Gastroesophageal sphincter (tissue), 3 donors: ENCODE measurements at regions not wholly inside any gene's neighbourhood (a gene's known extent, or its start where the extent isn't known, plus 50 kb on each side); places are given as distances from the start of the nearest gene placed in this dataset.

Experiments used
- POLR2AphosphoS5 ChIP-seq: sonication (generic); formaldehyde crosslinking; IDR thresholded peaks from one replicate; pipeline ENCODE4 v1.6.1; 2017; ENCODE audit warnings: antibody characterized with exemption
- TF ChIP-seq, protein P1 (sequence below), 4 experiments: fragments of 200-600 bp in 2 of 4; fragments of 450-650 bp in 2 of 4; sonication (generic) in 1 of 4; IDR thresholded peaks; one replicate each; pipeline ENCODE4 v1.5.1; 2017 to 2019; ENCODE audit warnings: antibody characterized with exemption in 4 of 4, mild to moderate bottlenecking in 2 of 4, moderate library complexity in 2 of 4

DNA sequence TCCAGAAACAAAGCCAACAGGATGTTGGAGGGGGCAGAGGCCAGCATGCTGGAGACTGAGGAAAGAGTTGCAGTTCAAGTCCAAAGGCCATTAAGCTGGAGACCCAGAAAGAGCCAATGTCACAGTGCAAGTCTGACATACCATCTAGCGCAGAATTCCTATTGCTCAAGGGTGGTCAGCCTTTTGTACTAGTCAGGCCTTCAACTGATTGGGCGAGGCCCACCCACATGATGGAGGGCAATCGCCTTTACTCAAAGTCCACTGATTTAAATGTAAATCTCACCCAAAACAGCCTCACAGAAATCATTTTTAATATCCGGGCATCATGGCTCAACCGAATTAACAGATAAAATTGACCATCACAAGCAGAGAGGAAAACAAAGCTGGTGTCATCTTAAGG lies 113.9 kb downstream of the RCN1 start:
- TF ChIP-seq, protein P1, sequence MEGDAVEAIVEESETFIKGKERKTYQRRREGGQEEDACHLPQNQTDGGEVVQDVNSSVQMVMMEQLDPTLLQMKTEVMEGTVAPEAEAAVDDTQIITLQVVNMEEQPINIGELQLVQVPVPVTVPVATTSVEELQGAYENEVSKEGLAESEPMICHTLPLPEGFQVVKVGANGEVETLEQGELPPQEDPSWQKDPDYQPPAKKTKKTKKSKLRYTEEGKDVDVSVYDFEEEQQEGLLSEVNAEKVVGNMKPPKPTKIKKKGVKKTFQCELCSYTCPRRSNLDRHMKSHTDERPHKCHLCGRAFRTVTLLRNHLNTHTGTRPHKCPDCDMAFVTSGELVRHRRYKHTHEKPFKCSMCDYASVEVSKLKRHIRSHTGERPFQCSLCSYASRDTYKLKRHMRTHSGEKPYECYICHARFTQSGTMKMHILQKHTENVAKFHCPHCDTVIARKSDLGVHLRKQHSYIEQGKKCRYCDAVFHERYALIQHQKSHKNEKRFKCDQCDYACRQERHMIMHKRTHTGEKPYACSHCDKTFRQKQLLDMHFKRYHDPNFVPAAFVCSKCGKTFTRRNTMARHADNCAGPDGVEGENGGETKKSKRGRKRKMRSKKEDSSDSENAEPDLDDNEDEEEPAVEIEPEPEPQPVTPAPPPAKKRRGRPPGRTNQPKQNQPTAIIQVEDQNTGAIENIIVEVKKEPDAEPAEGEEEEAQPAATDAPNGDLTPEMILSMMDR (IDR thresholded peaks at IDR 0.05) = no peak
- no peak for TF ChIP-seq POLR2AphosphoS5
